ENCODE measurements at regions not wholly inside any gene's neighbourhood (a gene's known extent, or its start where the extent isn't known, plus 50 kb on each side); places are given as distances from the start of the nearest gene placed in this dataset.

- Histone ChIP-seq H3K4me2 (no peak overlapping the region), H3K4me1 (peaks cover 6% of the 10 kb centered on the region; the same call in 1 of the 2 replicates), H3K27ac (no peak overlapping the region), H3K9ac (no peak overlapping the region), H3K9me3 (no peaks in the 10 kb centered on the region), H3K4me3 (no peak overlapping the region), H3K27me3 (no peaks in the 10 kb centered on the region), H3K36me3 (no peaks in the 10 kb centered on the region), H4K20me1 (no peaks in the 10 kb centered on the region)
- TF ChIP-seq Cebpa-rat (IDR thresholded peaks at IDR 0.05), result no peak
These were observed 115.0 kb upstream of the HMHB1 start for GRCh38 chr5:143696921-143697320.

- Histone ChIP-seq H3K4me3 (no peak overlapping the region), H3K4me1 (peaks cover 6% of the 10 kb centered on the region; the same call in 1 of the 2 replicates), H3K36me3 (no peaks in the 10 kb centered on the region), H4K20me1 (no peaks in the 10 kb centered on the region), H3K9me3 (no peaks in the 10 kb centered on the region), H3K4me2 (no peak overlapping the region), H3K9ac (no peak overlapping the region), H3K27ac (no peak overlapping the region), H3K27me3 (no peaks in the 10 kb centered on the region)
- TF ChIP-seq Cebpa-rat (IDR thresholded peaks at IDR 0.05), result no peak
These were observed 116.0 kb upstream of the HMHB1 start for GRCh38 chr5:143695941-143696340.

GRCh38 chr5:143695244-143695864 is 116.6 kb upstream of the HMHB1 start:
- Histone ChIP-seq H3K36me3 (no peaks in the 10 kb centered on the region), H4K20me1 (no peaks in the 10 kb centered on the region), H3K9me3 (0 out of 2 replicates have a peak, but pooled peaks cover 4% of the 10 kb centered on the region), H3K4me2 (no peak overlapping the region), H3K4me1 (peaks cover 6% of the 10 kb centered on the region; the same call in 1 of the 2 replicates), H3K27ac (no peak overlapping the region), H3K4me3 (no peak overlapping the region), H3K27me3 (no peaks in the 10 kb centered on the region), H3K9ac (no peak overlapping the region)
- TF ChIP-seq Cebpa-rat (IDR thresholded peaks at IDR 0.05), result no peak

GRCh38 chr5:143694357-143694756 is 117.6 kb upstream of the HMHB1 start:
- Histone ChIP-seq H3K27me3 (no peaks in the 10 kb centered on the region), H3K27ac (no peak overlapping the region), H3K4me3 (no peak overlapping the region), H3K4me1 (peaks cover 6% of the 10 kb centered on the region; the same call in 1 of the 2 replicates), H3K9ac (no peak overlapping the region), H3K4me2 (no peak overlapping the region), H3K9me3 (0 out of 2 replicates have a peak, but pooled peaks cover 6% of the 10 kb centered on the region), H4K20me1 (no peaks in the 10 kb centered on the region), H3K36me3 (no peaks in the 10 kb centered on the region)
- TF ChIP-seq Cebpa-rat (IDR thresholded peaks at IDR 0.05), result no peak

GRCh38 chr5:143693651-143694252 is 118.2 kb upstream of the HMHB1 start:
- Histone ChIP-seq H3K4me2 (no peak overlapping the region), H3K4me1 (peaks cover 5% of the 10 kb centered on the region; the same call in 1 of the 2 replicates), H3K27ac (no peak overlapping the region), H3K4me3 (no peak overlapping the region), H3K9me3 (0 out of 2 replicates have a peak, but pooled peaks cover 6% of the 10 kb centered on the region), H3K36me3 (no peaks in the 10 kb centered on the region), H4K20me1 (no peaks in the 10 kb centered on the region), H3K9ac (no peak overlapping the region), H3K27me3 (no peaks in the 10 kb centered on the region)
- no peak for TF ChIP-seq Cebpa-rat (IDR thresholded peaks at IDR 0.05)

- H3K9me3 ChIP-seq, result 0 out of 2 replicates have a peak, but pooled peaks cover 6% of the 10 kb centered on the region
- no peaks in the 10 kb centered on the region for H3K27me3 ChIP-seq
- H3K36me3 ChIP-seq, result no peaks in the 10 kb centered on the region
- H3K4me1 ChIP-seq, result no peaks in the 10 kb centered on the region
- no peak overlapping the region for H3K4me3 ChIP-seq
- no peak overlapping the region for H3K9ac ChIP-seq
- TF ChIP-seq Cebpa-rat (IDR thresholded peaks at IDR 0.05), result no peak
- no peak overlapping the region for H3K27ac ChIP-seq
- H3K4me2 ChIP-seq, result no peak overlapping the region
- no peaks in the 10 kb centered on the region for H4K20me1 ChIP-seq
These were observed 119.6 kb upstream of the HMHB1 start for GRCh38 chr5:143692342-143692741.

GRCh38 chr5:143691945-143692290 is 120.0 kb upstream of the HMHB1 start:
- no peak for TF ChIP-seq Cebpa-rat (IDR thresholded peaks at IDR 0.05)
- H3K27ac ChIP-seq, result no peak overlapping the region
- H3K4me3 ChIP-seq, result no peak overlapping the region
- no peaks in the 10 kb centered on the region for H3K4me1 ChIP-seq
- no peak overlapping the region for H3K4me2 ChIP-seq
- H3K36me3 ChIP-seq, result no peaks in the 10 kb centered on the region
- H4K20me1 ChIP-seq, result no peaks in the 10 kb centered on the region
- H3K9ac ChIP-seq, result no peak overlapping the region
- H3K27me3 ChIP-seq, result no peaks in the 10 kb centered on the region
- 0 out of 2 replicates have a peak, but pooled peaks cover 6% of the 10 kb centered on the region for H3K9me3 ChIP-seq

- TF ChIP-seq Cebpa-rat (IDR thresholded peaks at IDR 0.05), result no peak
- no peaks in the 10 kb centered on the region for H4K20me1 ChIP-seq
These were observed 120.5 kb upstream of the HMHB1 start for GRCh38 chr5:143691287-143691944.

GRCh38 chr5:143687604-143688003 is 124.4 kb upstream of the HMHB1 start:
- H3K4me3 ChIP-seq, result no peak overlapping the region
- no peaks in the 10 kb centered on the region for H3K4me1 ChIP-seq
- no peaks in the 10 kb centered on the region for H4K20me1 ChIP-seq
- no peaks in the 10 kb centered on the region for H3K27me3 ChIP-seq
- 0 out of 2 replicates have a peak, but pooled peaks cover 6% of the 10 kb centered on the region for H3K9me3 ChIP-seq
- H3K9ac ChIP-seq, result no peak overlapping the region
- no peak for TF ChIP-seq Cebpa-rat (IDR thresholded peaks at IDR 0.05)
- H3K27ac ChIP-seq, result no peak overlapping the region
- H3K4me2 ChIP-seq, result no peak overlapping the region
- H3K36me3 ChIP-seq, result no peaks in the 10 kb centered on the region

More at GRCh38 chr5:143691287-143691944, 120.5 kb upstream of the HMHB1 start:
- H3K27me3 ChIP-seq, result no peaks in the 10 kb centered on the region
- H3K4me2 ChIP-seq, result no peak overlapping the region
- no peak overlapping the region for H3K9ac ChIP-seq
- H3K9me3 ChIP-seq, result 0 out of 2 replicates have a peak, but pooled peaks cover 6% of the 10 kb centered on the region
- H3K4me3 ChIP-seq, result no peak overlapping the region
- H3K36me3 ChIP-seq, result no peaks in the 10 kb centered on the region
- no peaks in the 10 kb centered on the region for H3K4me1 ChIP-seq
- H3K27ac ChIP-seq, result no peak overlapping the region

GRCh38 chr5:143685246-143685815 is 126.6 kb upstream of the HMHB1 start:
- TF ChIP-seq Cebpa-rat (IDR thresholded peaks at IDR 0.05), result no peak
- H3K9ac ChIP-seq, result no peak overlapping the region
- no peak overlapping the region for H3K4me2 ChIP-seq
- no peaks in the 10 kb centered on the region for H4K20me1 ChIP-seq
- no peak overlapping the region for H3K4me3 ChIP-seq
- no peak overlapping the region for H3K27ac ChIP-seq
- no peaks in the 10 kb centered on the region for H3K27me3 ChIP-seq
- H3K4me1 ChIP-seq, result no peaks in the 10 kb centered on the region
- 0 out of 2 replicates have a peak, but pooled peaks cover 1% of the 10 kb centered on the region for H3K9me3 ChIP-seq
- H3K36me3 ChIP-seq, result no peaks in the 10 kb centered on the region
